Kidney epithelial cell (primary cell): ENCODE measurements at regions not wholly inside any gene's neighbourhood (a gene's known extent, or its start where the extent isn't known, plus 50 kb on each side); places are given as distances from the start of the nearest gene placed in this dataset.

ENCODE experiments used
- DNase-seq: peaks from one replicate; pipeline ENCODE4 v3.0.0-alpha.2; 2010; ENCODE audit warnings: low read depth
- H3K27me3 ChIP-seq: 2 replicates; pipeline ENCODE4 v1.6.0; 2011; ENCODE audit warnings: low read length; ENCODE audit not compliant: control insufficient read depth, insufficient read depth
- H3K36me3 ChIP-seq: 2 replicates; pipeline ENCODE4 v1.5.1; 2011; ENCODE audit warnings: low read length; ENCODE audit not compliant: control insufficient read depth, insufficient read depth
- H3K4me3 ChIP-seq: 2 replicates; pipeline ENCODE4 v1.5.1; 2011; ENCODE audit warnings: low read depth, mild to moderate bottlenecking, control low read depth, low read length
- CTCF ChIP-seq: IDR thresholded peaks from 2 replicates; pipeline ENCODE4 v1.5.1; 2011; ENCODE audit warnings: mild to moderate bottlenecking, moderate library complexity, low read length, control low read depth, inconsistent platforms; ENCODE audit not compliant: insufficient read depth, poor library complexity, severe bottlenecking

GRCh38 chr17:79324194-79324593 lies 249.6 kb downstream of the ENGASE start:
- H3K27me3 ChIP-seq: peaks cover 3% of the 10 kb centered on the region
- no peaks in the 10 kb centered on the region for H3K36me3 ChIP-seq
- DNase-seq: no peak
- no peak for TF ChIP-seq CTCF
- no peak overlapping the region for H3K4me3 ChIP-seq

GRCh38 chr17:79323566-79323965 lies 248.9 kb downstream of the ENGASE start:
- H3K4me3 ChIP-seq: no peak overlapping the region
- no peak for DNase-seq
- no peaks in the 10 kb centered on the region for H3K36me3 ChIP-seq
- H3K27me3 ChIP-seq: peaks cover 3% of the 10 kb centered on the region
- TF ChIP-seq CTCF: no peak

GRCh38 chr17:79322211-79323123 lies 247.8 kb downstream of the ENGASE start:
- H3K27me3 ChIP-seq: peaks cover 3% of the 10 kb centered on the region
- H3K4me3 ChIP-seq: no peak overlapping the region
- no peak for DNase-seq
- no peaks in the 10 kb centered on the region for H3K36me3 ChIP-seq
- TF ChIP-seq CTCF: no peak

GRCh38 chr17:79320331-79320730 lies 245.7 kb downstream of the ENGASE start:
- Histone ChIP-seq H3K27me3 (peaks cover 18% of the 10 kb centered on the region), H3K4me3 (no peak overlapping the region), H3K36me3 (no peaks in the 10 kb centered on the region)
- TF ChIP-seq CTCF: no peak
- no peak for DNase-seq

GRCh38 chr17:79317916-79318315 lies 243.3 kb downstream of the ENGASE start:
- no peak for TF ChIP-seq CTCF
- Histone ChIP-seq H3K27me3 (peaks cover 27% of the 10 kb centered on the region), H3K4me3 (no peak overlapping the region), H3K36me3 (no peaks in the 10 kb centered on the region)
- DNase-seq: no peak

- Histone ChIP-seq H3K27me3 (peaks cover 30% of the 10 kb centered on the region), H3K36me3 (no peaks in the 10 kb centered on the region), H3K4me3 (no peak overlapping the region)
- no peak for DNase-seq
- no peak for TF ChIP-seq CTCF
Measured at GRCh38 chr17:79316805-79317204, 242.2 kb downstream of the ENGASE start.
